Kidney epithelial cell (primary cell): ENCODE measurements at regions not wholly inside any gene's neighbourhood (a gene's known extent, or its start where the extent isn't known, plus 50 kb on each side); places are given as distances from the start of the nearest gene placed in this dataset.

Experiments
- DNase-seq: peaks from one replicate; pipeline ENCODE4 v3.0.0-alpha.2; 2010; ENCODE audit warnings: low read depth
- H3K27me3 ChIP-seq: 2 replicates; pipeline ENCODE4 v1.6.0; 2011; ENCODE audit warnings: low read length; ENCODE audit not compliant: control insufficient read depth, insufficient read depth
- H3K36me3 ChIP-seq: 2 replicates; pipeline ENCODE4 v1.5.1; 2011; ENCODE audit warnings: low read length; ENCODE audit not compliant: control insufficient read depth, insufficient read depth
- H3K4me3 ChIP-seq: 2 replicates; pipeline ENCODE4 v1.5.1; 2011; ENCODE audit warnings: low read depth, mild to moderate bottlenecking, control low read depth, low read length
- CTCF ChIP-seq: IDR thresholded peaks from 2 replicates; pipeline ENCODE4 v1.5.1; 2011; ENCODE audit warnings: mild to moderate bottlenecking, moderate library complexity, low read length, control low read depth, inconsistent platforms; ENCODE audit not compliant: insufficient read depth, poor library complexity, severe bottlenecking

GRCh38 chr3:177571271-177571943 lies 374.1 kb upstream of the TBL1XR1 start:
- H3K4me3 ChIP-seq = no peak overlapping the region
- no peaks in the 10 kb centered on the region for H3K36me3 ChIP-seq
- TF ChIP-seq CTCF = no peak
- H3K27me3 ChIP-seq = no peaks in the 10 kb centered on the region
- no peak for DNase-seq

GRCh38 chr3:177571944-177572315 lies 374.6 kb upstream of the TBL1XR1 start:
- Histone ChIP-seq H3K27me3 (no peaks in the 10 kb centered on the region), H3K4me3 (no peak overlapping the region), H3K36me3 (no peaks in the 10 kb centered on the region)
- no peak for TF ChIP-seq CTCF
- no peak for DNase-seq

GRCh38 chr3:177574222-177574856 lies 377.1 kb upstream of the TBL1XR1 start:
- Histone ChIP-seq H3K36me3 (no peaks in the 10 kb centered on the region), H3K4me3 (no peak overlapping the region), H3K27me3 (no peaks in the 10 kb centered on the region)
- no peak for TF ChIP-seq CTCF
- DNase-seq = peak; percentile 34

GRCh38 chr3:177576746-177577145 lies 379.5 kb upstream of the TBL1XR1 start:
- Histone ChIP-seq H3K27me3 (no peaks in the 10 kb centered on the region), H3K4me3 (no peak overlapping the region), H3K36me3 (no peaks in the 10 kb centered on the region)
- TF ChIP-seq CTCF = no peak
- DNase-seq = no peak

GRCh38 chr3:177578488-177578887 lies 381.2 kb upstream of the TBL1XR1 start:
- no peak overlapping the region for H3K4me3 ChIP-seq
- TF ChIP-seq CTCF = no peak
- no peaks in the 10 kb centered on the region for H3K36me3 ChIP-seq
- DNase-seq = no peak
- H3K27me3 ChIP-seq = no peaks in the 10 kb centered on the region

GRCh38 chr3:177579419-177579818 lies 382.1 kb upstream of the TBL1XR1 start:
- no peak overlapping the region for H3K4me3 ChIP-seq
- H3K36me3 ChIP-seq = no peaks in the 10 kb centered on the region
- no peaks in the 10 kb centered on the region for H3K27me3 ChIP-seq
- no peak for DNase-seq
- no peak for TF ChIP-seq CTCF
